H9 (cell line): ENCODE measurements at regions not wholly inside any gene's neighbourhood (a gene's known extent, or its start where the extent isn't known, plus 50 kb on each side); places are given as distances from the start of the nearest gene placed in this dataset.

Source experiments
- DNase-seq: peaks from one replicate; pipeline ENCODE4 v3.0.0-alpha.2; 2017
- H2AFZ ChIP-seq: one replicate; pipeline ENCODE4 v1.6.1; 2013; ENCODE audit warnings: mild to moderate bottlenecking, low read length, control low read depth, moderate library complexity
- H2AK5ac ChIP-seq: 2 replicates; pipeline ENCODE4 v1.6.1; 2013; ENCODE audit warnings: low read length, control low read depth, mixed read lengths; ENCODE audit not compliant: insufficient read length
- H2BK120ac ChIP-seq: one replicate; pipeline ENCODE4 v1.6.1; 2013; ENCODE audit warnings: low read depth, mild to moderate bottlenecking, low read length, control low read depth, inconsistent platforms; ENCODE audit not compliant: poor library complexity, severe bottlenecking
- H2BK12ac ChIP-seq: 2 replicates; pipeline ENCODE4 v1.6.1; 2013; ENCODE audit warnings: low read length, control low read depth, mixed read lengths, low read depth; ENCODE audit not compliant: insufficient read length
- H2BK15ac ChIP-seq: 2 replicates; pipeline ENCODE4 v1.6.1; 2013; ENCODE audit warnings: low read depth, low read length, control low read depth
- H2BK20ac ChIP-seq: one replicate; pipeline ENCODE4 v1.6.1; 2013; ENCODE audit warnings: low read depth, mild to moderate bottlenecking, low read length, control low read depth, inconsistent platforms; ENCODE audit not compliant: poor library complexity, severe bottlenecking
- H2BK5ac ChIP-seq: 2 replicates; pipeline ENCODE4 v1.6.1; 2013; ENCODE audit warnings: low read length, control low read depth, mixed read lengths; ENCODE audit not compliant: insufficient read length
- H3K14ac ChIP-seq: 2 replicates; pipeline ENCODE4 v1.6.1; 2013; ENCODE audit warnings: low read length, control low read depth; ENCODE audit not compliant: insufficient read depth
- H3K18ac ChIP-seq: 2 replicates; pipeline ENCODE4 v1.6.1; 2013; ENCODE audit warnings: low read depth, mild to moderate bottlenecking, mixed read lengths, low read length, control low read depth; ENCODE audit not compliant: insufficient read length
- H3K23ac ChIP-seq: 2 replicates; pipeline ENCODE4 v1.6.1; 2013; ENCODE audit warnings: low read length, control low read depth, mixed read lengths, low read depth; ENCODE audit not compliant: insufficient read length
- H3K23me2 ChIP-seq: 2 replicates; pipeline ENCODE4 v1.6.1; 2013; ENCODE audit warnings: low read depth, mild to moderate bottlenecking, mixed read lengths, low read length, control low read depth; ENCODE audit not compliant: insufficient read length, poor library complexity, severe bottlenecking
- H3K27ac ChIP-seq: 2 replicates; pipeline ENCODE4 v1.5.1; 2013; ENCODE audit warnings: low read length, control low read depth, mixed read lengths, low read depth; ENCODE audit not compliant: insufficient read length
- H3K27me3 ChIP-seq: 2 replicates; pipeline ENCODE4 v1.6.1; 2013; ENCODE audit warnings: low read length, control low read depth, inconsistent platforms; ENCODE audit not compliant: insufficient read depth
- H3K4ac ChIP-seq: 2 replicates; pipeline ENCODE4 v1.6.1; 2013; ENCODE audit warnings: low read depth, mild to moderate bottlenecking, control low read depth, inconsistent platforms, low read length, moderate library complexity
- H3K4me1 ChIP-seq: 2 replicates; pipeline ENCODE4 v1.6.1; 2013; ENCODE audit warnings: low read length, control low read depth, inconsistent platforms; ENCODE audit not compliant: insufficient read depth
- H3K4me2 ChIP-seq: 2 replicates; pipeline ENCODE4 v1.6.1; 2013; ENCODE audit warnings: low read length, control low read depth, mixed read lengths; ENCODE audit not compliant: insufficient read length, insufficient read depth
- H3K56ac ChIP-seq: 2 replicates; pipeline ENCODE4 v1.6.1; 2013; ENCODE audit warnings: low read depth, mild to moderate bottlenecking, mixed read lengths, low read length, control low read depth; ENCODE audit not compliant: insufficient read length
- H3K79me1 ChIP-seq: 2 replicates; pipeline ENCODE4 v1.6.1; 2013; ENCODE audit warnings: low read depth, mild to moderate bottlenecking, moderate library complexity, low read length, control low read depth, inconsistent platforms; ENCODE audit not compliant: insufficient read depth, poor library complexity, severe bottlenecking
- H3K79me2 ChIP-seq: 2 replicates; pipeline ENCODE4 v1.6.1; 2013; ENCODE audit warnings: low read length, control low read depth, inconsistent platforms; ENCODE audit not compliant: insufficient read depth
- H3K9ac ChIP-seq: 2 replicates; pipeline ENCODE4 v1.6.1; 2013; ENCODE audit warnings: low read length, control low read depth, mixed read lengths; ENCODE audit not compliant: insufficient read length; ENCODE audit errors: extremely low read depth
- H3K9me3 ChIP-seq: one replicate; pipeline ENCODE4 v1.6.1; 2013; ENCODE audit warnings: low read depth, low read length, inconsistent platforms; ENCODE audit not compliant: control insufficient read depth
- H3T11ph ChIP-seq: one replicate; pipeline ENCODE4 v1.6.1; 2013; ENCODE audit warnings: mild to moderate bottlenecking, low read length, control low read depth, inconsistent platforms
- H4K20me1 ChIP-seq: one replicate; pipeline ENCODE4 v1.6.1; 2013; ENCODE audit not compliant: control insufficient read depth, insufficient read length, insufficient read depth
- H4K5ac ChIP-seq: 2 replicates; pipeline ENCODE4 v1.6.1; 2013; ENCODE audit warnings: low read depth, mild to moderate bottlenecking, mixed read lengths, low read length, control low read depth; ENCODE audit not compliant: insufficient read length
- H4K8ac ChIP-seq: replicated peaks from 2 replicates; pipeline ENCODE4 v1.6.1; 2013; ENCODE audit warnings: low read length, control low read depth, mixed read lengths, low read depth; ENCODE audit not compliant: insufficient read length
- H4K91ac ChIP-seq: 2 replicates; pipeline ENCODE4 v1.6.1; 2013; ENCODE audit warnings: low read depth, mild to moderate bottlenecking, moderate library complexity, mixed read lengths, low read length, control low read depth; ENCODE audit not compliant: insufficient read length
- H3K27ac Mint-ChIP-seq, 3 experiments: 2 replicates in 2 of 3; 3 replicates in 1 of 3; pipeline ENCODE4 v1.8.0; 2020 to 2021; ENCODE audit warnings: mixed read lengths in 3 of 3, mild to moderate bottlenecking in 1 of 3, moderate library complexity in 1 of 3
- H3K27me3 Mint-ChIP-seq: 2 replicates; pipeline ENCODE4 v1.8.0; 2021; ENCODE audit warnings: low read depth, mild to moderate bottlenecking, moderate library complexity, mixed read lengths
- H3K36me3 Mint-ChIP-seq, 3 experiments: 2 replicates in 2 of 3; 3 replicates in 1 of 3; pipeline ENCODE4 v1.8.0; 2020 to 2021; ENCODE audit warnings: low read depth in 3 of 3, mixed read lengths in 3 of 3; ENCODE audit not compliant: insufficient read depth in 1 of 3
- H3K4me1 Mint-ChIP-seq, 2 experiments: 2 replicates each; pipeline ENCODE4 v1.8.0; 2020; ENCODE audit warnings: mixed read lengths in 2 of 2
- H3K4me3 Mint-ChIP-seq, 2 experiments: 2 replicates in 1 of 2; 3 replicates in 1 of 2; pipeline ENCODE4 v1.8.0; 2020 to 2021; ENCODE audit warnings: mild to moderate bottlenecking in 2 of 2, mixed read lengths in 2 of 2, moderate library complexity in 1 of 2
- H3K9me3 Mint-ChIP-seq, 2 experiments: 2 replicates in 1 of 2; 3 replicates in 1 of 2; pipeline ENCODE4 v1.8.0; 2020; ENCODE audit warnings: mild to moderate bottlenecking in 2 of 2, mixed read lengths in 2 of 2, moderate library complexity in 1 of 2
- CTCF ChIP-seq: fragments of 200-600 bp; sonication (generic); conservative IDR thresholded peaks from 3 replicates; pipeline ENCODE4 v1.8.0; 2021; ENCODE audit warnings: antibody characterized with exemption, mild to moderate bottlenecking
- WGBS: extraction: QIAGEN DNeasy Blood & Tissue Kit; methylation state at CpG from one replicate; pipeline ENCODE4 v1.1.7; 2013; ENCODE audit warnings: missing lambda C conversion rate, low lambda C conversion rate, mixed read lengths; ENCODE audit not compliant: insufficient read length; ENCODE audit errors: extremely low coverage; 5-methylcytosine and 5-hydroxymethylcytosine counted together

GRCh38 chr20:52823303-52823702 lies 148.9 kb upstream of the TSHZ2 start:
- no CpG with 5 or more reads among the region's 2 CpGs for WGBS
- Mint-ChIP-seq H3K4me1 (0 out of 4 replicates have a peak, but pooled peaks cover 0 to 3% of the 10 kb centered on the region in 2 experiments), H3K36me3 (no peaks in the 10 kb centered on the region), H3K27ac (no peak overlapping the region), H3K27me3 (no peaks in the 10 kb centered on the region), H3K4me3 (no peak overlapping the region), H3K9me3 (peaks cover 3 to 5% of the 10 kb centered on the region in 2 experiments; a peak in 2 of 5 replicates)
- Histone ChIP-seq H2BK20ac (no peak overlapping the region), H3K27ac (no peak overlapping the region), H3T11ph (no peak overlapping the region), H3K23ac (no peak overlapping the region), H2BK5ac (no peak overlapping the region), H4K91ac (no peak overlapping the region), H3K79me2 (no peaks in the 10 kb centered on the region), H3K23me2 (no peaks in the 10 kb centered on the region), H4K8ac (no peak overlapping the region), H2AFZ (no peak overlapping the region), H2AK5ac (no peak overlapping the region), H4K20me1 (no peaks in the 10 kb centered on the region), H3K4me2 (no peak overlapping the region), H3K9ac (no peak overlapping the region), H3K9me3 (no peaks in the 10 kb centered on the region), H3K79me1 (no peaks in the 10 kb centered on the region), H2BK120ac (no peak overlapping the region), H3K27me3 (no peaks in the 10 kb centered on the region), H3K18ac (no peak overlapping the region), H2BK15ac (no peak overlapping the region), H4K5ac (no peak overlapping the region), H2BK12ac (no peak overlapping the region), H3K4me1 (no peaks in the 10 kb centered on the region), H3K56ac (no peak overlapping the region), H3K14ac (no peak overlapping the region), H3K4ac (no peak overlapping the region)
- DNase-seq = no peak
- TF ChIP-seq CTCF = no peak
